ENCODE measurements at regions not wholly inside any gene's neighbourhood (a gene's known extent, or its start where the extent isn't known, plus 50 kb on each side); places are given as distances from the start of the nearest gene placed in this dataset.

DNA sequence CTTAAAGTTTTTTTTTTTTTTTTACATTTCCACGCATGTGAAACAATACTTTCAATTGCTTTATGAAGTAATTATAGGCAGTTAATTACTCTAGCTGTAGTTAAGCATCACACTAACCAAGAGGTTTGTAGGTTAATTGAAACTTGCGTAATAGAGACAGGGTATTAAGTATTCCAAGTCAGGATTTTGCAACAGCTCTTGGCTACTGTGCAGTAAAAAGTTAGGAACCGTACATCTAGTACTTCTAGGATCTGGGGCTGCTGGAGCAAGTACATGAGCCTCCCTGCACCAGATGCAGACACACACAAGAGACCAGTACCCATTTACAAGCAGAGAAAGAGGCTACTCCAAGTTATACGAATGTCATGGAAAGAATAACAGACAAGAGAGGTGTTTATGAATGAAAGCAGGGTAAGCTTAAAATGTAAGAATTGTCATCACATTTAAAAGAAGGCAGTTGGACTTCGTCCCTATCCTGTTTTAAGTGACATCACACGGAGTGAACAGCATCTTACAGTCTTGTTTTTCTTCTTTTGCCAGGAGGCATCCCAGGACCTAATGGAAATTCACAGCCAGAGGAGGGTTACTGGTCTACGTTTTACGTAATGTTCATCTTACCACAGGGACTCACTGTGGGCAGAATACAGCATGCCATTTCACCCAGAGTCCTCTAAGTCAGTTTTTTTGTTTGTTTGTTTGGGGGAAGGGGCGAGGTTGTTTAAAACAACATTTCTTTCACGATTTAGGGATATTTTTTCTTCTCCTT is 379.6 kb upstream of the PSMD7 start:
- no peaks in the 10 kb centered on the region for H3K36me3 ChIP-seq (ENCODE audit: low read depth)
- no peak for DNase-seq
- TF ChIP-seq, protein P1, sequence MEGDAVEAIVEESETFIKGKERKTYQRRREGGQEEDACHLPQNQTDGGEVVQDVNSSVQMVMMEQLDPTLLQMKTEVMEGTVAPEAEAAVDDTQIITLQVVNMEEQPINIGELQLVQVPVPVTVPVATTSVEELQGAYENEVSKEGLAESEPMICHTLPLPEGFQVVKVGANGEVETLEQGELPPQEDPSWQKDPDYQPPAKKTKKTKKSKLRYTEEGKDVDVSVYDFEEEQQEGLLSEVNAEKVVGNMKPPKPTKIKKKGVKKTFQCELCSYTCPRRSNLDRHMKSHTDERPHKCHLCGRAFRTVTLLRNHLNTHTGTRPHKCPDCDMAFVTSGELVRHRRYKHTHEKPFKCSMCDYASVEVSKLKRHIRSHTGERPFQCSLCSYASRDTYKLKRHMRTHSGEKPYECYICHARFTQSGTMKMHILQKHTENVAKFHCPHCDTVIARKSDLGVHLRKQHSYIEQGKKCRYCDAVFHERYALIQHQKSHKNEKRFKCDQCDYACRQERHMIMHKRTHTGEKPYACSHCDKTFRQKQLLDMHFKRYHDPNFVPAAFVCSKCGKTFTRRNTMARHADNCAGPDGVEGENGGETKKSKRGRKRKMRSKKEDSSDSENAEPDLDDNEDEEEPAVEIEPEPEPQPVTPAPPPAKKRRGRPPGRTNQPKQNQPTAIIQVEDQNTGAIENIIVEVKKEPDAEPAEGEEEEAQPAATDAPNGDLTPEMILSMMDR (IDR thresholded peaks at IDR 0.05), result no peak
- H3K4me3 ChIP-seq, result no peak overlapping the region
- H3K4me1 ChIP-seq (ENCODE audit: low read depth), result no peaks in the 10 kb centered on the region
- ATAC-seq, result no peak
- H3K9me3 ChIP-seq, result no peaks in the 10 kb centered on the region
- intact Hi-C loops (cut with DNase I, micrococcal nuclease), result no loop called here

DNA sequence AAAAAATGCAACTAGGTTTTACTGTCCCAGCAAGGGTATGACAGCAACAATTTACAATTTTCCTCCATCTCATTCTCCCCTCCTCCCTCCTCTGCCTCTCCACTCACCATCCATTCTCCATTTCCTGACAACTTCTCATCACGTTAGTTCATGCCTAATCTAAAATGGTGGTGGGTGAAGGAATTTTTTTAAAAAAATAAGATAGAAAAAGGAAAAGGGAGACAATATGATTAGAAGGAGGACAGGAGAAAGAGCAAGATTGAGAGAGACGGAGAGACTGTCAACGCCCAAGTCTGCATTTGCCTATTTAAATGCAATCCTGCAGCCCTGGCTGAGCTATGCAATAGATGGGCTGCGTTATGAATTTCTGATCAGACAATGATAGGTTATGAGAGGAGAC is 380.7 kb upstream of the PSMD7 start:
- TF ChIP-seq, protein P1 (IDR thresholded peaks at IDR 0.05), result no peak

DNA sequence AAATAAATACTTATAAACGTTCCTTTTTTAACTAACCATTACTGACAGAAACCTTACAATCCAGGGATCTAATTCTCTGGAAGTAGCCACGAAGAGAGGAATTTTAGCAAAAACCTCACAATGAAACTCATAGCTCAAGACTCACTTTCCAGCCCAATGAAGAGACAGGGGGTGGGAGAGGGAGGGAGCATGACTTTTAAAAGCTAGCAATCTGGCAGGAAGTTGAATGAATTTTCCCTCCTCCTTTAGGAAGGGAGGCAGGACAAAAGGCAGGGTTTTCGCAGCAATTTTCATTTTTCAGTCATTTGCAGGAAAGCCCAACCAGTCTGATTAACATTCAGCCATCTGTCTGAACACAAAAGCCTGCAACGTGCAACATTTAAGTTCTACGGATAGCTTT is 381.5 kb upstream of the PSMD7 start:
- no peak overlapping the region for H3K4me3 ChIP-seq
- intact Hi-C loops (cut with DNase I, micrococcal nuclease), result no loop called here
- no peaks in the 10 kb centered on the region for H3K9me3 ChIP-seq
- TF ChIP-seq, protein P1 (IDR thresholded peaks at IDR 0.05), result no peak
- H3K36me3 ChIP-seq (ENCODE audit: low read depth), result no peaks in the 10 kb centered on the region
- DNase-seq (no peak), ATAC-seq (no peak)
- H3K4me1 ChIP-seq (ENCODE audit: low read depth), result no peaks in the 10 kb centered on the region

More for the DNA sequence above, 380.7 kb upstream of the PSMD7 start:
- intact Hi-C loops (cut with DNase I, micrococcal nuclease), result no loop called here
- no peak for ATAC-seq
- Histone ChIP-seq H3K4me1 (ENCODE audit: low read depth) (no peaks in the 10 kb centered on the region), H3K4me3 (no peak overlapping the region), H3K36me3 (ENCODE audit: low read depth) (no peaks in the 10 kb centered on the region), H3K9me3 (no peaks in the 10 kb centered on the region)
- no peak for DNase-seq

DNA sequence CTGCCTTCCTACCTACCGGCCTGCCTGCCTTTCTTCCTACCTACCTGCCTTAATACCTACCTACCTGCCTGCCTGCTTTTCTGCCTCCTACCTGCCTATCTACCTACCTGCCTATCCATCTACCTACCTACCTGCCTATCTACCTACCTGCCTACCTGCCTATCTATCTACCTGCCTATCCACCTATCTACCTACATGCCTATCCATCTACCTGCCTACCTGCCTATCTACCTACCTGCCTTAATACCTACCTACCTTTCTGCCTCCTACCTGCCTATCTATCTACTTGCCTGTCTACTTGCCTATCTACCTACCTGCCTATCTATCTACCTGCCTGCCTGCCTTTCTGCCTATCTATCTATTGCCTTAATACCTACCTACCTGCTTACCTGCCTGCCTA is 383.8 kb upstream of the PSMD7 start:
- no peak for ATAC-seq
- Histone ChIP-seq H3K9me3 (no peaks in the 10 kb centered on the region), H3K4me1 (ENCODE audit: low read depth) (no peaks in the 10 kb centered on the region), H3K4me3 (no peak overlapping the region), H3K36me3 (ENCODE audit: low read depth) (no peaks in the 10 kb centered on the region)
- intact Hi-C loops (cut with DNase I, micrococcal nuclease), result no loop called here
- no peak for DNase-seq
- TF ChIP-seq, protein P1 (IDR thresholded peaks at IDR 0.05), result no peak

DNA sequence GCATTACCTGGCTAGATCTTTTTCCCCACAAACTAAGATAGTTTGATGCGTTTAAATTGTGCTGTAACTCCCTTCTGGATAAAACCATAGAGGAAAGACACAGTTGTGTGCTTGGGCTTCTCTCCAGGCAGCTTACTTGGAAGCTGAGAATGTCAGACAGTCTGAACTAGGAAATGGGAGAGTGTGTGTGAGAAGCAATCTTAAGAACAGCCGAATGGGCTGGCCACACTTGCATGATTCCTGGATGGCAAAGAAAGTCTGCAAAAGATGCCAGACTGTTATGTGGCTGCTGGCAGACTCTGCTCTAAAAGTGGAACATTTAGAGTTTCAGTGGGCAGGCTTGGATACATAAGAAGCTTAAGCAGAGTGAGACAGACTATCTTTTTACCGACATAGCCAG is 384.3 kb upstream of the PSMD7 start:
- Histone ChIP-seq H3K4me3 (no peak overlapping the region), H3K9me3 (no peaks in the 10 kb centered on the region), H3K36me3 (ENCODE audit: low read depth) (no peaks in the 10 kb centered on the region), H3K4me1 (ENCODE audit: low read depth) (no peaks in the 10 kb centered on the region)
- ATAC-seq (no peak), DNase-seq (no peak)
- intact Hi-C loops (cut with DNase I, micrococcal nuclease), result no loop called here
- TF ChIP-seq, protein P1 (IDR thresholded peaks at IDR 0.05), result no peak
